ENCODE measurements at regions not wholly inside any gene's neighbourhood (a gene's known extent, or its start where the extent isn't known, plus 50 kb on each side); places are given as distances from the start of the nearest gene placed in this dataset.
"Not testable (repeated sequence)": the region's sequence is repeated elsewhere in the genome, so short reads cannot be mapped to it uniquely, and the experiment has no call there.

DNA sequence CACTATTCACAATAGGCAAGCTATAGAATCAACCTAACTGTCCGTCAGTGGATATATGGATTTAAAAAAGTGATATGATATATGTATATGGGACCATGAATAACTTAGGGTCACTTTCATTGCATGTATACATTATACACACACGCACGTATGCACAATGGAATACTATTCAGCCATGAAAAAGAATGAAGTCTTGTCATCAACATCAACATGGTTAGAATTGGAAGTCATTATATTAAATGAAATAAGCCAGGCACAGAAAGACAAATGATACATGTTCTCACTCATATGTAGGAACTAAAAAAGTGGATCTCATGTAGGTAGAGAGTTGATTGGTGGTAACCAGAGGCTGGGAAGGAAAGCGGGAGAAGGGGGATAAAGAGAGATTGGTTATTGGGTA is 234.3 kb downstream of the VRK1 start:
- no peak for DNase-seq

DNA sequence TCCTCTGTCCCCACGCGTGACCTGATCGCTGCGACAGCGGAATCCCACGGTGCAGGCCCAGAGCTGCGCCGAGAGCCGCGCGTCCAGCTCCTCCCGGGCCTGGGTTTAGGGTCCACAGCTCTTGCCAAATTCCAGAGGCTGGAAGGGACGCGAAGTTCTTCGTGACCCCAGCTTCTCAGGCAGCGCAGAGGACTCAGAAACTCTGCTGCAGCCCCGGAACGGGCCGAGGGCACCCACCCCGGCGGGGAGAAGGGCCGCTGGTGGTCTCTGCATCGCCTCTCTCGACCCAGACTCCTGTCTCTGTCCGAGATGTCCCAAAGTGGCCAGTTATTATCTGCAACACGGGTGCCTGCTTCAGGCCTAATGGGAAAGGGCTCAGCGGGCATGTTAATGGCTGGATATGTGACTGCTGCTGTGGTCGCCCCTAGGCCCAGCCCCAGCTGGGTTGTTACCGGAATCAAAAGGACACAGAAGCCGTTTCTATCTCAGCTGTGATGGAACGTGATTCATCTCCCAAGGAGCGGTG is 236.4 kb downstream of the VRK1 start:
- DNase-seq, result no peak

DNA sequence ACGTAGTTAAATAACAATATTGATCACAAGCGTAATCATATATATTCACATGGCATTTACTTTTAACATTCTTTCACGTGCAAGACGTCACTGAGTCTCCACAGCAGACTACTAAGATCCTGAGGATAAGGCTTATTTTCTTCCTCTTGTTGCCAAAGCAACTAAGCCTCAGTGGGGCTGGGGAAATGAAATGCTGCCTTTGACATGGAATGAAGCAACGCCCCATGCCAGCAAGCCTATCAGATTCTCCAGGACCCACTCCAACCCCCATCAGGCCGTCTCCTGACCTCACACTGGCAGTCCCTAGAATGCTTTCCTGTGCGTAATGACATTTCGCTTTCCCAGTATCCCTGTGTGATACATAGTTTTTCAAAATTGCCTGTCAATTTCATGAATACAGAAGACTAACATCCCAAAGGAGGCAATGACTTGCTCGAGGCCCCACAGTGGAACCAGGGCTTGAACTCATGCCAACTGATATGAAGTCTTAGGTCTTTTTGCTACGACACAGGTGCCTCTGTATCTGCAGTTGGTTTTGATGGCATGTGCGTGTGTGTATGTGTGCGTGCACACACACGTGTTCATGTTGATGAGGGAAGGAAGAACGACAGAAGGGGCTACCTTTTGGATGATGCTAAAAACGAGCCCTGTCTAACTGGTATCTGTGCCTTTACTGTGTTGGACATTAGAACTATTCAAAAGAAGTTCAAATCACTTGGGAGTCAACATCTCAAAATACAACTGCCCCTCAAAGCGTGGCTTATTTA is 239.1 kb downstream of the VRK1 start:
- DNase-seq, result no peak

DNA sequence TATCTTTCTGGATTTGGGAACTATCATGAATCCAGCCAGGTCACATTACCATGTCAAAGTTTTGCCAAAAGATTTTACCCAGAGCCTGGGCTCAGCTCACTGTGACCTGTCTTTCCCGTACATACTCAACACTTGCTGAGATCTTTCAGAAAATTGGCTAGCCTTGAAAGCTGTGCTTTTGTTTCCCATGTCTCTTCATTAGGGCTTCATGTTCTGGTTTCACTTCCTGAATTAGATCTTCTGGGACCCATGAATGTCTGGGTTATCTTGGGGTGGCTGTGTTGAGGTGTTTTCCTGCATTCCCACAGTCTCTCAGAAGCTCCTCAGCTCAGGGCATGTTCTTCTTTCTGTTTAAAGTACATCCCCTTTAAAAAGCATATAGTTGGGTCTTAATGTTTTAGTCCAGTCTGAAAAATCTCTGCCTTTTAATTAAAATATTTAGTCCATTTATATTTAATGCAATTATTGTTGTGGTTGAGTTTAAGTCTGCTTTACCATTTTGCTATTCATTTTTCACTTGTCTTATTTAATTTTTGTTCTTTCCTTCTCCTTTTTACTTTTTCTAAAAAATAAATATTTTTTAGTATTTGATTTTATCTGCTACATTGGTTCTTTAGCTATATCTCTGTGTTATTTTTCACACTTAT is 242.7 kb downstream of the VRK1 start:
- no peak for DNase-seq

DNA sequence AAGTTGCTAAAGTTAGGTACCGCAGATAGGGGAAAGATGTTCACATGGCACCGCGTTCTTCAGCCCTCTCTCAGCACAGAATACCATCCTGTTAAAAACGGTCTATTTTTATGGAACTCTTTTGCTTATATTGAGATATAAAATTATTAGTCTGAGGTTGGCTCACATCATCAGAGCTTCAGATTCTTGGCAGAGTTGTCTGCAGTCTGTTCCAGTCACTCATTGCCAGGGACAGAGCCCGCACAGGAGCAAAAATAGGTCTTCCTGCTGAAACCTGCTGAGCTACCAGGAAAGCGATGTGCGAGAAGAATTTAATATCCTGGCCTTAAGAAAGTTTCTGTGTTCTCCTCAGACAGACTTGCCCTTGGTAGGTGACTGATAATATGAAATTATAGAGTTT is 249.8 kb downstream of the VRK1 start:
- DNase-seq, result no peak

DNA sequence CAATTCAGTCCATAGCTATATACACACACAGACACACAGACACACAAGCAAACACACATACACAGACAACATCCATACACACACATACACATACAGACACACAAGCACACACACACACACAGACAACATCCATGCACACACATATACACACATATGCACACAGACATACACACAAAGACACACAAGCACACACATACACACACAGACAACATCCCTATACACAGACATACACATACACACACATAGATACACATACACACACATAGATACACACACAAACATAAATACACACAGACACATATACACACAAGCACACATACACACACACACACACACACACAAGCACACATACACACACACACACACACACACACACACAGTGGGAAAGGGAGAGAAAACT is 254.8 kb downstream of the VRK1 start:
- DNase-seq, result no peak

DNA sequence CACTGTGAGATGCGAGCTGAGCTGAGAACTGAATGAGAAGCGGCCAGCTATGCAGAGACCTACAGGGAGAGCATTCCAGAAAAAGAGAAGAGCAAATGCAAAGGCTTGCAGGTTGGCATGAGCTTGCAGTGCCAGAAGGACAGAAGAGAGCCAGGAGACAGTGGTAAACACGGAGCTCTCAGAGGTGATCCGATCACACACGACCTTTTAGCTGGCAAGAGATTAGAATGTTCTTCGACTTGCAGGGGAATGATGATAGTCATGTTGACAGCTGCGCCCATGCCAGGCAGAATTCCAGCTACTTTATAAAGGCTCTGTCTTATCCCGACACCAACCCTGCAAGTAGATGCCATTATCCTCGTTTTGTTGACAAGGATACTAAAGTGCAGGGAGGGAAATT is 256.8 kb downstream of the VRK1 start:
- no peak for DNase-seq

DNA sequence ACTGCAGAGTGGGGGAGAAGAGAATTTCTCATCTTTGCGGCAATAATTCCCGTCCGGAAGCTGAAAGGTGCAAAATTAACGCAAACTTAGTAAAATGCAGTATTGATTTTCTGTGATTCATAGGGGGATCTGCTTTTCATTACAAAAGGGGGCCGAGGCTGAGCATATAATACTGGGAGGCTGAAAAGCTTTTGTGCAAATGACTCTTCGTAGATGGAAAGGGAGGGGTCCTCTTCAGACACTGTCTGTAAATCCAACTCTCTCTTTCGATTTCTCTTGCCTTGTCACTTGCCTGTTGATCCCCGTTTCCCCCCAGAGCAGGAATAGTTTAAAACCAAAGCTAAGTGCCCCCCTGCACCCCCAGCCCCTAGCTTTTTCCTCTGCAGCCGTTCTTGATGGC is 258.2 kb downstream of the VRK1 start:
- DNase-seq, result no peak

DNA sequence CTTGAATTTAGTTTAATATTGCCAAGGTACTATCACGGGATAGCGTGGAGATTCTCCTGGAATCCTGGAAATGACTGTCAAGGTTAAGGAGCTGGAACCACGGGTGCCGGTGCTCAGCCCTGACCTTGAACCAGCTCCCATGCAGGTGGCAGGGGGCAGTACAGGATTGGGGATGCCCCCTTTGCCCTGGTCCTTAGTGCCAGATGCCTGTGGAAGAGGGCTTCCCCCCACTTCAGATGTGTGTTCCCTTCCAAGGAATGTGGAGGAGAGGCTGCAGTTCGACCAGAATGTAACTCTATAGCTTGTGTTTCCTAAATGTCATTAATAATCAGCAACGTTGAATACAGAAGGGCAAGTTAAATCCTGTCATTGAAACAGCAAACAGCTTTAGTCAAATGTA is 258.9 kb downstream of the VRK1 start:
- DNase-seq, result no peak

DNA sequence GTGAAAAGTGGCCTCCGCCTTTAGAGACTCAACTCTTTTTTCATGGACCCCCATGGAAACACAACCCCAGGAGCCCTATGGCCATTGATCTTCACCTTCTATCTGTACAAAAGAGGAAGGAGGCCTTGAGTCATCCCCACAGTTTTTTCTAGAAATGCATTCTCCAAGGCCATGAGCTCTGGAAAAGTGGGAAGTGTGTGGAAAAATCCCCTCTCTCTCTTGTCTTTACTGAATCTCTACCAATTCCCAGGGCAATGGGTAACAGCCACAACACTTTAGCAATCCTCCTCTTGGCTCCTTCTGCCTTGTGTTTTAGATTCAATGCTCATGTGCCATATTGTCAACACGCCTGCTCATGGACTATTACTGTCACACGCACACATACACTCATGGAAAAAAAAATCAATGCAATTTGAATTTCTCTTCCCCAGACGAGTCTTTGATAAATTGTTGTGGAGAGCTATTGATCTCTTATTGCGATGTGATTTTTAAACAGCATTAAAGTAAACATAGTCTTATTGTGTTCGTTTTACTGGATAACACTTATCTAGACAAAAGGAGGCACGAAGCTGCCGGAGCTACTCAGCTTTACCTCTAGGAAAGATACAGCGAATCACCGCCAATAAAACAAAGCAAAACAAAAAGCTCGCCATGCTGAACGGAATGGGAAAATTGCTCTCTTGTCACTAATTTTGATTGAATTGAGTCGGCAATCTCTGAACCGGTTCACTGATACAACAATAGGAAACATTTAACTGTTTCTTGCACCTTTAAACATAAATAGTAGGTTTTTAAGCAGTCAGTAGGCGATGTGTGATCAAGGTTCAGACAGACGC is 260.3 kb downstream of the VRK1 start:
- no peak for DNase-seq

DNA sequence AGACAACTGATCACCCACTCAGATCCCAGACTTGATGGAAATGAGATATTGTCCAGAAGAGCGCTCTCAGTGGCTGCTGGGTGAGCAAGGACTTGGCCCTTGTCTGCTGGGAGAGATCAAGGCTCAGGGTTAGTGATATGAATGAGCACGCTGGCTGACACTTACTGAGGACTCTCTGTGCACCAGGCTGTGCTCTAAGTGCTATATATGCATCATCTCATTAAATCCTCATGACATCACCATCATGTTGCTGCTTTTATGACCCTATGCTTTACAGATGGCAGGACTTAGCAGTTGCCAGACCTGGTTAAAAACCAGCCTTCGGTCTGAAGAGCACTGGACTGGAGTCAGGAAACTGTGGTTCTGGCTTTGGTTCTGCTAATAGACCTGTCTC is 260.9 kb downstream of the VRK1 start:
- DNase-seq, result no peak

DNA sequence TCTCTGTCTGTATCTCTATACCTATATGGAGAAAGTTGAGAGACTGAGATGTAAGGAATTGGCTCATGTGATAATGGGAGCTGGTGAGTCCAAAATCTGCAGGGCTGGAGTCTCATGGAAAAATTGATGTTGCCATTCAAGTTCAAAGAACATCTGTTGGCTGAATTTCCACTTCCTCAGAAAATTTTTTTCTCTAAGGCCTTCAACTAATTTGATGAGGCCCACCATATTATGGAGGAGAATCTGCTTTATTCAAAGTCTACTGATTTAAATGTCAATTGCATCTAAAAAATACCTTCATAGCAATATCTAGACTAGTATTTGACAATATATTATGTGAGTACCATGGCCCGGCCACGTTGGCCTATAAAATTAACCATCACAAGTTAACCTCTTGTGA is 261.4 kb downstream of the VRK1 start:
- DNase-seq, result no peak

DNA sequence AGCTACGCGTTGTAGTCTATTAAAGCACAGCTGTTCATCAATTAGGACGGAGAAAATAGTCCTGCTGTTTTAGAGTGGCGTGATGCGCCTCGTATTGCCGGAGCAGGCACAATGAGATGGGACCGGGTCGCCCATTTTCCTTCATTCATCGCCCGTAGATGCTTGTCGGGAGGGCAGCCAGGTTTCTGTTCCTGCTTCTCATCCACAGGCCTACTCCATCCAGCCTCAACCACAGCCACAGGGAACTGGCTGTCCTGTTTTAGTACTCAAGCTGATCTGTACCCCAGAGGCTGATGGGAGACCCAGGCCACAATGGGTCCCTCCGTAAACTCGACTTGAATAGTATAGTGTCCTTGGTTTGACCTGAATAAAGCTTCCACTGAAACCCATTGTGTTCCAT is 264.0 kb downstream of the VRK1 start:
- DNase-seq, result no peak

DNA sequence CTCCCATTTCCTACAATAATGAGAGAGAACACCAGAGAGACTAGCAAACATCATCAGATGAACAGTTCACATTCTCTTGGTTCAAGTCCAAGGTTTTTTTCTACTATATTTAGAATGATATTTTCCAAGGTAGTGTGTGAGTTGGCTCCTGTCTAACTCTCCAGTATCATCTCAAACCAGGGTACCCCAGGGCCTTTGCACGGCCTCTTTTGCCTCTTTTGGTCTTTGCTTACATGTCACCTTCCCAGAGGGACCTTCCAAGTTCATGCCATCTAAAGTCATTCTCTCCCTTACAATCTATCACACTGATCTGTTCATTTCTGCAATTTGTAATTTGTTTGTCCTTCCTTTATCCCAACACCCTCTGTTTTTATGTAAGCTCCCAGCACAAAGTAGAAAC is 264.5 kb downstream of the VRK1 start:
- DNase-seq, result no peak

DNA sequence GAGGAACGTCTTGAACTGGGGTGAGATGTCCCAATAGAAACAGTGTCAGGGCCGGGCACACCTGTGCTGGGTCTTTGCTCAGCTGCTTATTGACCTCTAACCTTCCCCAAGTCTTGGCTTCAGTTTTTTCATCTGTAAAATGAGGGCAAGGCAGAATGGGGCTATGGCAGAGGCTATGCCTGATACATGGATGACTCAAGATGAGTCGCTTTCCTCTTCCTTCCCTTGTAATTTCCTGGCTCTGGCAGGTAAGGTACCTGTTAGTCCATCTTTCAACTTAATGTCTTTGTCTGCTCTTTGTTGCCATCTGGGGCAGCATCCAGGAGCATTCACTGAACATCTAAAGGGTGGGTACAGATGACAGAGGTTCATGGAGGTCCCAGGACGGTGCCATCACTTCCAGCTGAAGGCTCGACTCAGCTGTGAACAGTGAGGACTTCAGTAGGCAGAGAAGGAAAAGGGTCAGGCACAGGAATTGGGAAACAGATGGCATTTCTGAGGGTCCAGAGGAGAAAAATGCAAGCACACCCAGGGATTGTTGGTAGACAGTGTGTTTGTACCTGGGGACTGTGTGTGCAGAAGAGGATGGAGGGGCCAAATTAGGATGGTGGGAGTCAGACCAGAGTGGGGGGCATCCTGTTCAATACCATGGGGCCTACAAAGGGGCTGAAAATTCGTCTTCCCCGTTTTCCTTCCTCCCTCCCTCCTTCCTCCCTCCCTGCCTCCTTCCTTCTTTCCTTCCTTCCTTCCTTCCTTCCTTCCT is 268.3 kb downstream of the VRK1 start:
- DNase-seq, result no peak

DNA sequence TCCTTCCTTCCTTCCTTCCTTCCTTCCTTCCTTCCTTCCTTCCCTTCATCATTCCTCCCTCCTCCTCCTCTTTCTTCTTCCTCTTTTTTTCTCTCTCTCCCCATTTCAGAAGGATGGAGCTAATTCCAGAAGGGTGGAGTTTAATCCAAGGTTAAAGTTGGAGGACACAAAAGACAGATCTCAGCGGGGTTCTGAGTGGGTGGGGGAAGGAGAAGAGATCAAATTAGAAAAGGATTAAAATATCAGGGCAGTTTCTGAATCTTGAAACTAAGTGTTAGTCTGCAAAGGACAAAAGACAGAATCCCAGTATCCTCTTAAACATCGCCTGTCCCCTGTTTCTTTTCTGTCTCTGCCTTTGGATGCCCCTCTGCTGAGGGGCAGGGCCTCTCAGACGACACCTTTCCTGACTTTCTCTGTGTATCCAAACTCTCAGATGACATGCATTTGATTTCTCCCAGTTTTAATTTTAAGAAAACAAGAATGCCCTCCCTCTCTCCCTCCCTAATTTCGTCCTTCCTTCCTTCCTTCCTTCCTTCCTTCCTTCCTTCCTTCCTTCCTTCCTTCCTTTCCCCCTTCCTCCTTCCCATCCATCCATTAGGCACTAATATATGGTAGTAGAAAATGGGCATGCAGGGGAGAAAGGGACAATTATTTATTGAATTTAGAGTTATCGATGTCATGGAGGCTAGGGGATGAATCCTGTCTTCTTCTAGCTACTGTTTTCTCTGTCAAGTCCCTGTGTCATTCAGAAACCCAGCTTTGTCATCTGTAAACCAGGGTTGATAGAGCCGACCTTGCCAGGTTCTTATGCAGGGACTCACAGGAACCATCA is 269.1 kb downstream of the VRK1 start:
- DNase-seq, result no peak

DNA sequence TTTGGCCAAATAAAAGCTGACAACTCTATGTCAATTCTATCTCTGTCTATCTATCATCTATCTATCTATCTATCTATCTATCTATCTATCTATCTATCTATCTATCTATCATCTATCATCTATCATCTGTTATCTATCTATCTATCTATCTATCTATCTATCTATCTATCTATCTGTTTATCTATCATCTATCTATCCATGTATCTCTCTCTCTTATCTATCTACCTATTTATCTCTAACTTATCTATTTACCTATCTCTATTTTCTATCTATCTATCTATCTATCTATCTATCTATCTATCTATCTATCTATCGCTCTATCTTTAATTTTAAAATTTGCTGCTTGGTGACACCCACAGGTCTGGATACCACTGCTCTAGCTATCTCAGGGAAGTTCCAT is 271.1 kb downstream of the VRK1 start:
- DNase-seq, result not testable (repeated sequence)

DNA sequence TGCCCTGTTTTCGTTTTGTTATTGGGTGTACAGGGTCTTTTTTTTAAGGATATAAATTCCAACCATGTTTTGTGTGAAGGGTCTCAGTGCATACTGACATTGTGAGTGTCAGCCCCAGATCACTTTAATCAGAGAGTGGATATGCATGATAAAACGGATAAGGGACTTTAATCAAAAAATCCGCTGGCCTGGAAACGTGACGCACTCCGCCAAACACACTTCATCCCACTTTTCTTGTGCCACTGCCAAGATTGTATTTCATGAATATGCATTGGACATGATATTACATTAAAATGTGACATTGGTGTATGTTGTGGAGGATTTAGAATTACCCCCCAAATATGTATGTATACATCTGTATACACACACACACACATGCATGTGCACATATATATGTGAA is 273.1 kb downstream of the VRK1 start:
- no peak for DNase-seq

DNA sequence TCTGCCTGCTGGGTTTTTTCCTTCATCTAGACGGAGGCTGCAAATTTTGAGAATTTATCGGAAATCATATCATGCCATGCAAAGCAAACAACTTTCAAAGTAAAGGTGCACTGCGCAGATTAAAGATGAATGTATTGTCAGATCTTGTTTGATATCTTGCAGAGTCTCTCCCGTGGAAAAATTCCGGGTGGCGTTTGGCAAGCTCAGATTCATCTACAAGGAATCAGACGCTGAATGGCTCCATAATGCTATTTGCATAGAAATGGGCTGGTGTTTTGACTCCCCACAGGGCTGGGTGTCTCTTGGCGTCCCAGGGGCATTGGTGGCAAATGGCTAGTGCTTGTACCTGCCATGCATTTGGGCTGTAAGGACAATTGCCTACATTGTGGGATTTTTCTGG is 274.0 kb downstream of the VRK1 start:
- no peak for DNase-seq

DNA sequence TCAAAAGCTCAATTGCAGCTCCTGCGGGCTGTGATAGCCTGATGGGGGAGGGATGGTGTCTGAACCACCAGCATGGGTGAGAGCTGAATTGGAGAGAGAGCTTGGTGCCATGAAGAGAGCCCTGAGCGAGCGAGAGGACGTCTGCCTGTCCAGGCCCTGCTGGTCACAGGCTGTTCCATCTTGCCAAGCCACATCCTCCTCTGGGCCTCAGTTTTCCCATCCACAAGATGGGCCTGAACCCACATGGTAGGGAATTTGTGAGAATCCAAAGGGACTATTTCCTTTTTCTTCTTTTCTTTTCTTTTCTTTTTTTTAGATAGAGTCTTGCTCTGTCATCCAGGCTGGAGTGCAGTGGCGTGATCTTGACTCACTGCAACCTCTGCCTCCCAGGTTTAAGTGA is 276.4 kb downstream of the VRK1 start:
- DNase-seq, result no peak

DNA sequence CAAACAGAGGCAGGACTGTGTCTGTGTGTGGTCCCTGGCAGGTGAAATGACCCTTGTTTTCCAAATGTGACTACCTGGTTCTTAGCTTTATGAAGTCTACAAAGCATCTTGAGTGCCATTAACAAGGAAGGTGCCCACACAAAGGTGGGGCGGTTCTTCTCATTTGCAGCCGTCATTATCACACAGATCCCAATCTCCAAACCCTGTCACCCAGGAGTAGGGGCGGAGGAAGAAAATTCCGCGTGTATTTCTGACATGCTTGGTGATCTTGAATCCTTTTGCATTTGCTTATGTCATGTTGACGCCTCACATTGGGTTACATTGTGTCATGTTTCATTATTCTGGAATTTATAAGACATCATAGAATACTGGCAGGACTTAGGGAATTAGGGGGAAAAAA is 277.3 kb downstream of the VRK1 start:
- DNase-seq, result no peak

DNA sequence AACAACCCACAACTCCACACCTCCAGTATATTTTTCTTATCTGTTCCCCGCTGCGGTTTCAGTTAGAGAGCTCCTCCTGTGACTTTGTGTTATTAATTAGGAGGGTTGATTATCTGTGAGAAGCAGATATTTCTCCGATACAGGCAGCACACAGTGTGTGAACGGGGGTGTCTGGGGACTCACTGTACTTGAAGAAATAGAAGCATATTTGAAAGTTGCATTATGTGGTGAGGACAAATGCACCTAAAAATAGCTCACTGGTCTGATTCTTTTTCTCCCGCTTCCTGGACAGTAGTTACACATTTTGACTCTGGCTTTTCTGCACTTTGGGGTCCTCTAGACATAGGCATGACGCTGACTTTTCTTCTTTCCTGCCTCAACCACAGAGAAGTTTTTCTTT is 277.7 kb downstream of the VRK1 start:
- DNase-seq, result no peak
